Transverse colon (tissue), 4 donors: ENCODE measurements at regions not wholly inside any gene's neighbourhood (a gene's known extent, or its start where the extent isn't known, plus 50 kb on each side); places are given as distances from the start of the nearest gene placed in this dataset.
"Not testable (repeated sequence)": the region's sequence is repeated elsewhere in the genome, so short reads cannot be mapped to it uniquely, and the experiment has no call there.

Experiments
- DNase-seq: peaks from one replicate; pipeline ENCODE4 v3.0.0-alpha.2; 2019
- H3K27ac ChIP-seq, 4 donors: fragments of 200-600 bp; sonication (generic); 2 replicates each; pipeline ENCODE4 v1.5.1; 2016 to 2018; ENCODE audit warnings: inconsistent platforms in 4 of 4
- H3K27me3 ChIP-seq: fragments of 200-600 bp; sonication (generic); 2 replicates; pipeline ENCODE4 v1.5.1; 2017; ENCODE audit warnings: inconsistent platforms
- H3K36me3 ChIP-seq, 4 donors: fragments of 200-600 bp; sonication (generic); 2 replicates each; pipeline ENCODE4 v1.5.1; 2017 to 2019; ENCODE audit warnings: inconsistent platforms in 4 of 4
- H3K4me1 ChIP-seq, 4 donors: fragments of 200-600 bp; sonication (generic); 2 replicates each; pipeline ENCODE4 v1.5.1; 2017 to 2020; ENCODE audit warnings: inconsistent platforms in 4 of 4
- H3K4me3 ChIP-seq, 4 donors: fragments of 200-600 bp; sonication (generic); 1 replicate in 1 of 4; 2 replicates in 3 of 4; pipeline versions ENCODE4 v1.5.1 to v1.6.1; 2017 to 2019; ENCODE audit warnings: inconsistent platforms in 4 of 4
- H3K9me3 ChIP-seq, 2 donors: fragments of 200-600 bp; sonication (generic); 2 replicates each; pipeline ENCODE4 v1.5.1; 2017 to 2019; ENCODE audit warnings: inconsistent platforms in 2 of 2
- CTCF ChIP-seq, 5 experiments: fragments of 200-600 bp in 3 of 5; fragments of 450-650 bp in 2 of 5; sonication (generic) in 3 of 5; IDR thresholded peaks; 1 replicate in 2 of 5; 2 replicates in 3 of 5; pipeline ENCODE4 v1.5.1; 2016 to 2017; ENCODE audit warnings: antibody characterized with exemption in 5 of 5, inconsistent platforms in 3 of 5, mild to moderate bottlenecking in 2 of 5, moderate library complexity in 1 of 5
- EP300 ChIP-seq: sonication (generic); formaldehyde crosslinking; IDR thresholded peaks from one replicate; pipeline ENCODE4 v1.6.1; 2017; ENCODE audit warnings: antibody characterized with exemption, low read depth
- POLR2A ChIP-seq: fragments of 450-650 bp; IDR thresholded peaks from one replicate; pipeline ENCODE4 v1.6.1; 2016; ENCODE audit warnings: antibody characterized with exemption, mild to moderate bottlenecking, moderate library complexity
- POLR2AphosphoS5 ChIP-seq, 3 donors: sonication (generic); formaldehyde crosslinking; IDR thresholded peaks; one replicate each; pipeline ENCODE4 v1.6.1; 2016; ENCODE audit warnings: antibody characterized with exemption in 3 of 3
- WGBS, 2 donors: methylation state at CpG; one replicate each; pipeline ENCODE4 v1.1.5; 2018; ENCODE audit warnings: low coverage in 1 of 2; 5-methylcytosine and 5-hydroxymethylcytosine counted together
- in situ Hi-C, 4 donors: fragments of 200-750 bp; cut with MboI; loops; one replicate each; pipeline versions ENCODE4 v1.15.0 to v1.15.1; 2017; ENCODE audit warnings: low sequenced_read_pairs in 3 of 4, low pct_ligation_motif_present in 1 of 4, low pct_unique_long_range_greater_than_20kb in 1 of 4
- intact Hi-C: fragments of 100-400 bp; cut with DNase I; formaldehyde crosslinking; loops from one replicate; pipeline ENCODE4 v1.15.1; 2023; ENCODE audit warnings: low total_unique reads

GRCh38 chr1:18573170-18573569 lies 57.5 kb upstream of the PAX7 start:
- Histone ChIP-seq H3K4me1 (no peaks in the 10 kb centered on the region), H3K36me3 (no peaks in the 10 kb centered on the region), H3K4me3 (no peak overlapping the region), H3K9me3 (no peaks in the 10 kb centered on the region), H3K27ac (no peak overlapping the region), H3K27me3 (peaks cover 20% of the 10 kb centered on the region)
- TF ChIP-seq POLR2AphosphoS5 (IDR thresholded peaks at IDR 0.05) (no peak), POLR2A (no peak), CTCF (IDR thresholded peaks at IDR 0.05) (no peak), EP300 (no peak)
- 60 to 63% methylated on average over 1 to 8 of the region's 8 CpGs for WGBS, 2 donors
- in situ Hi-C loops = loop anchor here in 1 of 4 donors (25.0 kb wide), 1 partner anchor 261 kb away; no protein-coding TSS in a partner anchor
- intact Hi-C loops = no loop called here
- DNase-seq = no peak

- no peak overlapping the region for H3K27ac ChIP-seq
- no peaks in the 10 kb centered on the region for H3K4me1 ChIP-seq
- peaks cover 20% of the 10 kb centered on the region for H3K27me3 ChIP-seq
- TF ChIP-seq CTCF (IDR thresholded peaks at IDR 0.05) (no peak), POLR2A (no peak), EP300 (no peak), POLR2AphosphoS5 (IDR thresholded peaks at IDR 0.05) (no peak)
- intact Hi-C loops = no loop called here
- 69 to 70% methylated on average over 2 to 5 of the region's 5 CpGs for WGBS, 2 donors
- no peaks in the 10 kb centered on the region for H3K36me3 ChIP-seq
- in situ Hi-C loops = loop anchor here in 1 of 4 donors (25.0 kb wide), 2 partner anchors 262 to 662 kb away; no protein-coding TSS in a partner anchor
- no peak overlapping the region for H3K4me3 ChIP-seq
- DNase-seq = no peak
- no peaks in the 10 kb centered on the region for H3K9me3 ChIP-seq
Observed at GRCh38 chr1:18574754-18575153, 55.9 kb upstream of the PAX7 start.

- no peaks in the 10 kb centered on the region for H3K9me3 ChIP-seq
- in situ Hi-C loops = loop anchor here in 1 of 4 donors (25.0 kb wide), 1 partner anchor 663 kb away; no protein-coding TSS in a partner anchor
Observed at GRCh38 chr1:18575620-18576019, 55.0 kb upstream of the PAX7 start.

GRCh38 chr1:18578271-18578670 lies 52.4 kb upstream of the PAX7 start:
- 76 to 83% methylated on average over 5 to 6 of the region's 6 CpGs for WGBS, 2 donors
- in situ Hi-C loops = loop anchor here in 1 of 4 donors (25.0 kb wide), 1 partner anchor 666 kb away; no protein-coding TSS in a partner anchor
- no peak overlapping the region for H3K4me3 ChIP-seq

More at GRCh38 chr1:18575620-18576019, 55.0 kb upstream of the PAX7 start:
- 3% methylated on average over 8 of the region's 8 CpGs; no CpG with 5 or more reads in 1 of the 2 donors for WGBS, 2 donors
- Histone ChIP-seq H3K4me3 (no peak overlapping the region), H3K27ac (no peak overlapping the region), H3K4me1 (no peaks in the 10 kb centered on the region), H3K27me3 (peaks cover 24% of the 10 kb centered on the region), H3K36me3 (no peaks in the 10 kb centered on the region)
- DNase-seq = peak; percentile 73
- intact Hi-C loops = no loop called here
- TF ChIP-seq CTCF (IDR thresholded peaks at IDR 0.05) (peak; percentile 60 to 77 (median 64)), EP300 (no peak)

GRCh38 chr1:18579267-18579666 lies 51.4 kb upstream of the PAX7 start:
- in situ Hi-C loops = loop anchor here in 1 of 4 donors (25.0 kb wide), 1 partner anchor 667 kb away; no protein-coding TSS in a partner anchor
- DNase-seq, H3K9me3 ChIP-seq, H3K4me3 ChIP-seq, H3K4me1 ChIP-seq, H3K36me3 ChIP-seq, intact Hi-C loops, H3K27ac ChIP-seq: not testable (repeated sequence)
- peaks cover 25% of the 10 kb centered on the region for H3K27me3 ChIP-seq
- 53 to 58% methylated on average over 7 of the region's 7 CpGs for WGBS, 2 donors

More at GRCh38 chr1:18578271-18578670, 52.4 kb upstream of the PAX7 start:
- no peak for DNase-seq
- Histone ChIP-seq H3K27me3 (peaks cover 25% of the 10 kb centered on the region), H3K36me3 (no peaks in the 10 kb centered on the region), H3K4me1 (no peaks in the 10 kb centered on the region), H3K9me3 (no peaks in the 10 kb centered on the region), H3K27ac (no peak overlapping the region)
- TF ChIP-seq POLR2A (no peak), EP300 (no peak), POLR2AphosphoS5 (IDR thresholded peaks at IDR 0.05) (no peak), CTCF (IDR thresholded peaks at IDR 0.05) (no peak)
- intact Hi-C loops = no loop called here
